NCI-H82 (cell line): ENCODE measurements at regions not wholly inside any gene's neighbourhood (a gene's known extent, or its start where the extent isn't known, plus 50 kb on each side); places are given as distances from the start of the nearest gene placed in this dataset.

ENCODE experiments used
- DNase-seq: peaks from one replicate; lab custom pipeline; 2025; lab: John Stamatoyannopoulos, UW

DNA sequence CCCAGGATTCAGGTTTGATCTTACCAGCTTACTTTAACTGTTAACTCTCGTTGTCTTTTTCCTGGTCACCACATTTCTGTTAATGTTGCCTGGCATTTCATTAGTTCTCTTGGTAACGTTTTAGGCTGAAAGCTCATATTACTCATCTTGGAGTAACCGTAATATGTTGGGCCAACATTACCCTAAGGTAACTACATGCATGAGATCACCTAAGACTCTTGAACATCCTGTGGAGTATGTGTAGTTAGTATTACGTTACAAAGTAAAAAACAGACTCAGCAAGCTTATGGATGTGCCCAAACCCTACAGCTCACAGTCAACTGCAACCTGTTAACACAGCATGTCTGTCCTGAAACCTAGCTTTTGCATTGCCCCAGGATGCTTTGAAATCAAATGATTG lies 203.3 kb upstream of the HS3ST1 start:
- DNase-seq: no peak

DNA sequence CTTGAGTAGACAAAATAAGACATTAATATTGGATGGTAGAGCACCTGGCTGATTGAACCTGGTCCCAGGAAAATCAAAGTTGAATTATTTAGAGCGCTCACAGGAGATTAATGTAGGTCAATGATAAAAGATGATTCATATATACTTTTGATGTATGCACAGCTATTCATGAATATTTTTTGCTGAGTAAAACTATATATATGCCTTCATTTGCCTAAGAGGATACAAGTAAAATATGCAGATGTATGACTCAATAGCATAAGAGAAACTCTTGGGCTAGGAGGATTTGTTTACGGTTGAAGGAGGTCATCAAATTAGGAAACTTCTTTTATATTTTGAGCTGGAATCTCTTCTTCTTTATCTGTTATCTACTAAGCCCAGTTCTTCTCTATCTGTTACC lies 202.7 kb upstream of the HS3ST1 start:
- no peak for DNase-seq

DNA sequence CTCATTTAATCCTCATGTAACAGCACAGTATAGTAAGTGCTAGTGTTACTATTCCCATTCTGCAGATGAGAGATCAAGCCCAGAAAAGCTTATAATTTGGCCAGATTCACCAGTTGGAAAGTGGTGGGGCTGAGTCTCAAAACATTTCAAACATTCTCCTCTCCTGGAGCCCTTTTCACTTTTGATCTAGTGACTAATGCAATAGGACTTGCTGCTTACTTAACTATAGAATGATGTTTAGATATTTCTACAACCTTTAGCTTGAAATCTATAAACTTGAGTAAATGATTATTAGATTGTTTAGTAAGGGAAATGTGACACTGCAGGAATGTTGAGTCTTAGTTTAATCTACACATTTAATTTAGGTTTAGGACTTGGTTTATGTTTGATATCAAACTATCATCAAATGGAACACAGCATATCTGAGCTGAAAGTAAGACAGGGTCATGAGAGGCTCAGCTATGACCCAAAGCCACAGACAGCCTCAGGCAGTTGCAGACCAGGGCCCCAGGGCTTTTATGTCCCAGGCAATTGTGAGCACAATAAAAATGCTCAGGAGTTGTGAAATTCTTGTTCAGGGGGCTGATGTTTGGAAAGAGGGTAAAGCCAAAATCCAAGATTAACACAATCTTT lies 199.5 kb upstream of the HS3ST1 start:
- no peak for DNase-seq

DNA sequence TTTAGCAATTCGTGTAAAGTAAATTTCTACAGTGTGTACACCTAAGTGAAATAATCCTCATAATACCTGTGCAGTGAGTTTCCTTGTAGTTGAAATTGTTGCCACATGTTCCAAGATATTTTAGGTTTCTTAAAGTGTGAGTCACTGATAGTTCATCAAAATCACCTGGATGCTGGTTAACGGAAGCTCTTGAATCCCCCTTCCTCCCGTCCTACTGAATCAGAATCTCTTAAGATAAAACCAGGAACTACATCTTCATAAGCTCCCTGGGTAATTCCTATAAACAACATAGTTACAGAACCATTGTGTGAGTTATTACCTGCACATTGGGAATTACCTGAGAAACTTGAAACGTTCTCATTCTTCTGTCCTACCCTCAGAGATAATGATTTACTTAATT lies 197.4 kb upstream of the HS3ST1 start:
- no peak for DNase-seq

DNA sequence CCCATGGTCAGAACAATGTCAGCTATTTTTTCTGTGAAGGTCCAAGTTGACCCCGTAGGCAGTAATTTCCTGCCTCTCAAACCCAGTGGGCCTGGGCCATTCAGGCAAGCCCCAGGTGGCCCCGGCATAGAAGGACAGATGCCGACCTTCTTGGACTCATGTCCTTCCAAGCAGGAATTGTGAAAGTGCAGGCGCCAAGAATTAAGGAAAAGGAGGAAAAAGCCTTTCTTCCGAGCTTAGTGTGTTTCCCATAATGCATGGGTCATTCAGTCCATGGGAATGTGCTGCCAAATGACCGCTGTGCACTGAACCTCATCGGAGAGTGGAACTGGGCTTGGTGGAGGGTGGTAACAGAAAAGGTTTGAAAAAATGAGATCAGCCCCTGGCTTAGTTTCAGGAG lies 196.5 kb upstream of the HS3ST1 start:
- no peak for DNase-seq

DNA sequence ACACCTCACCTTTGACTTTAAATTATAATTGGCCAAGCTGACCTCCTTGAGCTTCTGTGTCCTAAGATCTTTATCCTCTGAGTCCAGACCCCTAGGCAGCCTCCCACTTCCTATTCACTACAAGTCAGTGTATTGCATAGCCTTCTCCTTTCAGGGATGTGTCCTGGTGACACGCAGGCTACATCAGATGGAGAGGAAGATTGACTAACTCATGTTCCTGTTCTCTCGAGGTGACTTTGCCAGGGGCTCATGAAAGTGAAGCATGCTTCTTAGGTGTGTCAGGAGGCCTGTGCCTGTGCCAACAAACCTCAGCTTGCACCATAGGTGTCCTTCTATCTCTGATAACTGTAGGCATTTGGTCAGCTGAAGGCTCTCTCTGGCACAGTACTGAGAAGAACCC lies 195.7 kb upstream of the HS3ST1 start:
- DNase-seq: no peak

DNA sequence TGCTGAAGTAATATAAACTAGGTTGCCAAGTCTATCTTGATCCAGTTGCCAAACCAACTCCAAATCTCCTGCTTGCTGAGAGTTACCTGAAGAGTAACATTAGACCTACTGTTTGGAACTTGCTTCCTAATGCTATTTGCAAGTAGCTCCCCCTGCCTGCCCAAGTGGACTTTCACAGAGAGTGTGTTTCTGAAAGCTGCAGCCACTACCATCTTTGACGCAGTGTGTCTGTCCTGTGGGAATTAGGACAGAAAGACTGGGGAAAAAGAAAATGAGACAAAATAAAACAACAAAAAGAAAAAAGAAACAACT lies 195.0 kb upstream of the HS3ST1 start:
- DNase-seq: no peak

DNA sequence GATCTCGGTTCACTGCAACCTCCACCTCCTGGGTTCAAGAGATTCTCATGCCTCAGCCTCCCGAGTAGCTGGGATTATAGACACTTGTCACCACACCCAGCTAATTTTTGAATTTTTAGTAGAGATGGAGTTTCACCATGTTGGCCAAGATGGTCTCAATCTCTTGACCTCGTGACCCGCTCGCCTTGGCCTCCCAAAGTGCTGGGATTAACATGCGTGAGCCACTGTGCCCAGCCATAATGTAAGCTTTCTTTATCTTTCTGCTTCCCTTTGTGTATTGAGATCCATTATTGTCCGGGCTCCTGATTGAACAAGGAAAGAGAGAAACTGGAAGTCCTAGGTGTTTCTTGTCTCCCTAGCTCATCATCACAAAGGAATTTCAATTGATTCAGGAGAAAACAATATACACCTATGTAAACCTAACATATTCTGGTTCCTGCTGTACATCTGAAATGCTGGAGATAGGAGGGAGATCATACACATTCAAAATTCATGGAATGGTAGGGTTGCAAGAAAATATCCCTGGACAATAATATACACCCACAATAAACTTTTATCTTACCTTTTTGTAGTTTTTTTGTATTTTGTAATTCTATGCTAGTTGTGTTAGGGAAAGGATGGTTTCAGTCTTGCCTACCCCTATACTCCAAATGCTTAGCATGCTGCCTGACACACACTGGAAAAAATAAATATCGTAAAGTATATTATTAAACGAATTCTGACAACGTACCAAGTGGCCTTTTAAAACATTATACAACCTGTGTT lies 194.4 kb upstream of the HS3ST1 start:
- DNase-seq: no peak

DNA sequence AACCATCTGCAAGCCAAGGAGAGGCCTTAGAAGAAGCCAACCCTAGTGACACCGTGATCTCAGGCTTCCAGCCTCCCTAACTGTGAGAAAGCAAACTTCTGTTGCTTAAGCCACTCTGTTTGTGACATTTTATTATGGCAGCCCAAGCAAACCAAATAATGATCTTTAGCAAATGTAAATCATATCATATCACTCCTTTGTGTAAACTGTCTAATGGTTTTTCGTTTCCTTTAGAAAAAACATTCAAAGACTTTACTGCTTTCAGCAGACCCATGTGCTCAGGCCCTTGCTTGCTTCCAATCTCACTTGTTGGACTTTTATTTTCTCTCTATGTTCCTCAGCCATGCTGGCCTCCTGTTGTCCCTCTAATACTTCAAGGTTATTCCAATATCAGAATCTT lies 192.2 kb upstream of the HS3ST1 start:
- DNase-seq: no peak

DNA sequence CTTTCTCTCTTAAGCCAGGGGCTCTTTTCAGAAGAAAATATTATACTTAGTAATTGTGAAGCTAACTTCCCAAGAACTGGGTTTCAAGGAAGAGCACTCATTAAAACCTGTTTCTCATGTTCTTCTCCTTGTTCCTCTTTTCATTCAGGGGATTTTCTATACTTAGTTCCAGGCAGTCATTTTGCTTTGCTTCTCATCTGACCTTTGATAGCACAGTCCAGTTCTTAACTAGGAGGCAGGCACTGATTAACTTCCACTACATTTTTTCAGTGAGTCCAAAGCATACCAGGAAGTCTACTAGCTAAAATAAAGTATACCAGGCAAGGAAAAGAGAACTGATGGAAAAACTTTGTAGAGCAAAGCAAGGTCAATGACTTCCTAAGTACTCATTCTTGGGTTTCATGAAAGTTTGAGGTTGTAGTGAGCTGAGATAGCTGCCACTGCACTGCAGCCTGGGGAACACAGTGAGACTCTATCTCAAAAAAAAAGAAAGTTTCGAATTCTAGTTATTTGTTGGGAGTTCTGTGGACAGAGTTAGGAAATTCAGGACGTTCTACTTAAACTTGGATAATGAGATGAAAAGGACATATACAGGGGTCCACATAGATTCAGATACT lies 190.1 kb upstream of the HS3ST1 start:
- DNase-seq: no peak

DNA sequence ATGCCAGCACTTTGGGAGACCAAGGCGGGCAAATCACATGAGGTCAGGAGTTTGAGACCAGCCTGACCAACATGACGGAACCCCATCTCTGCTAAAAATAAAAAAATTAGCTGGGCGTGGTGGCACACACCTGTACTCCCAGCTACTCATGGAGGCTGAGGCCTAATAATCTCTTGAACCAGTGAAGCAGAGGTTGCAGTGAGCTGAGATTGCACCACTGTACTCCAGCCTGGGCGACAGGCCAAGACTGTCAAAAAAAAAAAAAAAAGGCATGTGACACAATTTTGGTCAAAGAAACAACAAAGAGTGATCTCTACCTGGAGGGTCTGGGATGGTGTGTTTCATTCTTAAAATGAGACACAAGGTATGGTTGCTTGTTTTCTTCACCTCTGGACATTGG lies 188.2 kb upstream of the HS3ST1 start:
- DNase-seq: no peak

DNA sequence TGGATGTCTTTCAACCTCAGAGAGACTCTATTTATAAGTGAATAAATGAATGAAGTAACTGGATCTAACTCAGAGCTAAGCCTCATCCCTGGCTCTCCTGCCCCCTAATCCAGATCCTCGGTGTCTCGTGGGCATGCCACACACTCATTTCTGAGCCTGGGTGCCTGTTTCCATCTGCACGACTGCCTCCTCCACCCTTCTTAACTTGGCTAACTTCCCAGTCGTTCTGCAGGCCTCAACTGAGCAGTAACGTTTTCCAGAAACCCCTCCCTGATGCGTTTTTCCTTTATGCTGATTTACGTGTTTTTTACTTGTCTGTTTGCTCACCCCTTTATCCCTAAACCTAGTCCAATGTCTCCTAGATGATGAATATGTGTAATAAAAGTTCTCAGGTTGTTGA lies 186.9 kb upstream of the HS3ST1 start:
- no peak for DNase-seq

DNA sequence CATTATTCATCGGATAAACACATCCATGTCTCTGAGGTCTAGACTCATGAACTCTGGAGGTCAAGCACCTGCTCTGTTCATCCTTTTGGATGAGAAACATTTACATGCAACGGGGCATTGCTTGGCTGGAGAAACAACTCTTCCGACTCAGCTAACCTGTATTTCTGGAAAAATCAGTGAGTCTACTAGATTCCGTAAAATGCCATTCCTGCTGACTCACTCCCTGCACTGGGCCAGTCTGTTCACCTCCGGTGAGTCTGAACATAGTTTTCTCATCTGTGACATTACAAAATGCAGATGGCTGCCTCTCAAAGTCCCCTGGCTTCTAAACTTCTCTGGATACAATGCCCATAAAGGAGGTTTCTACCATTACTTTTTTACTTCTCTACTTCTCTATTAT lies 185.7 kb upstream of the HS3ST1 start:
- no peak for DNase-seq

DNA sequence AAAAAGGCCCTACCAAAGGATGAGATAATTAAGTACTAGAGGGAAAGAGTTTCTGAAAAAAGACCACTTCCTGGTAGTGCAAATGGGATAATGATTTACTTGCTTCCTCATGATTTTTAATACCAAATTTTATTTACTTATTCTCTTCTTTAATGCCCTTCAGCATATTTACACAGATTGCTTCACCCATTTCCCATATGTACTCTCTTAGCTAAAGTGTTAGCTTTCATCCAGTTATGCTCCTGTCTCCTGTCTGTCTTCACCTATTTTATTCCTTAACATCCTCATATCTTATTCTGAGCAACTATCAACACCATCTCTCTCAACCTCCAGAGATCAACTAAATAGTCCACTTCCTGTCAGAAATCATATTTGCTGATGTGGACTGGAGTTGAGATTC lies 183.2 kb upstream of the HS3ST1 start:
- DNase-seq: no peak

DNA sequence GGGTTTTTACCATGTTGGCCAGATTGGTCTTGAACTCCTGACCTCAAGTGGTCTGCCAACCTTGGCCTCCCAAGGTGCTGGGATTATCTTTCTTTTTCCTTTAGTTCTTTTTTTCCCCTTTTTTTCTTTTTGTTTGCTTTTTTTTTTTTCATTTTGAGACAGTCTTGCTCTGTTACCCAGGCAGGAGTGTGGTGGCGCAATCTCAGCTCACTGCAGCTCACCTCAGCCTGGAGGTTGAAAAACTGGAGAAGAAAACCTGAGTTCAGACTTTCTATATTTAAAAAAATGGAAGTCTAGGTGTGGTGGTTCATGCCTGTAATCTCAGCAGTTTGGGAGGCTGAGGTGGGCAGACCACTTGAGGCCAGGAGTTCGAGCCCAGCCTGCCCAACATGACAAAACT lies 181.1 kb upstream of the HS3ST1 start:
- no peak for DNase-seq

DNA sequence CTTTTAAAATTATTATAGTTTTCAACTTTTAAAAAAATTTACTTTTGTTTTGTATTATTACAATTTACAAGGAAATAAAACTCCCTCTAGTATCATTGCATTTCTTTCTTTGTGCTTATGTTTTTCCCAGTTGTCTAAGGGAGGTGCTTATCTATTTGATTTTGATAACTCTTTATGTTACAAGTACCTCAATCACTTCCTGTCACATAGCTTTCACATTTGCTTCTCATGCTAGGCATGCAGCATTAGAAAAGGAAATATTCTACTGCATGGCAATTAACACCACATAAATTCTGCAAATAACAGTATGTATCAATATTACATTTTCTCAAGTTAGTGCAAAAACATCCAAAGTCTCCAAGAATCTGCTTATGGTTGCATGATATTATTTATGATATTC lies 180.3 kb upstream of the HS3ST1 start:
- no peak for DNase-seq

DNA sequence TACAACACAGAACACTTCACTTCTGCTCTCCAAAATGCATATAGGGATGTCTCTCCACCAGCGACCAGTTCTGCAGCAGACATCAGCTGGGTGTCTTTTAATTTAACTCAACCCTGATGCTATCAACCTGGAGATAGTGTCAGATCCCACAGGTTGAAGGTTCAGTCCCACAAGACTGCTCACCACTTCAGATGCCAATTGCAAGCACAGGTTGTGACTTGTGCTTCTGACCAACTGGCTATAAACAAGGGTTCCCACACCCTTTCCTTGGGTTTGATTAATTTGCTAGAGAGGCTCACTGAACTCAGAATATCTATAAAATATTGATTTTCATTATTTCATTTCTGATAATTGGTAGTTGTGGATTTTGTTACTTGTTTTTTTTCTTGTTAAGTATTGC lies 177.4 kb upstream of the HS3ST1 start:
- no peak for DNase-seq

DNA sequence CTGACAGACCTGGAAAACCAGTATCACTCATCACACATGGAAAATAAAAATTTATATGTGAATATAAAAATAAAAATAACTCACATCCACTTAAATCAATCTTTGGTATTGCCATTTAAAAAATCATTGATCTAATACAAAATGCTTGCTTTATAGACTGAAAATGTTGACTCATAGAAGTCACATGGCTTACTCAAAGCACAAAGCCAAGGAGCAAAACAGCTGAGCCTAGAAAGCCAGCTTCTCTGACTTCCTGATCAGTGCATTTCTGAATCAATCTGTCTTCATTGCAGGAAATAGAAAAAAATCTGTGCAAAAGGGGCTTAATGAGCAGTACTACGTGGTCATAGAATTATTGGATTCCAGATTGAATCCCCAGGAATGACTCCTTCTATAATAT lies 176.9 kb upstream of the HS3ST1 start:
- no peak for DNase-seq

DNA sequence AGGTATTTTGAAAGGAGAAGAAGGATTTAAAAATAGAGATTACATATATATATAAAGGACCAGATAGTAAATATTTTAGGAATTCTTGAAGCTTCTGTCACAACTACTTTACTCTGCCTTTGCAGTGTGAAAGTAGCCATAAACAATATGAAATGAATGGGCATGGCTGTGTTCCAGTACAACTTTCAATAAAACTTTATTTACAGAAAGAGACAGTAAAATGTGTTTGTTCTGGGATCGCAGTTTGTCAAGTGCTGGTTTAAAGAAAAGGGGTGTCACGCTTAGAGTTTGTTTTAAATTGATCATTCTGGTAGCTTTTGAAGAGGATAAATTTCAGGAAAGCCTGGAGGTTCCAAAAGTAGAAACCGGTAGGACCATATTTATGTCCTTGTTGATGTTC lies 176.1 kb upstream of the HS3ST1 start:
- no peak for DNase-seq

DNA sequence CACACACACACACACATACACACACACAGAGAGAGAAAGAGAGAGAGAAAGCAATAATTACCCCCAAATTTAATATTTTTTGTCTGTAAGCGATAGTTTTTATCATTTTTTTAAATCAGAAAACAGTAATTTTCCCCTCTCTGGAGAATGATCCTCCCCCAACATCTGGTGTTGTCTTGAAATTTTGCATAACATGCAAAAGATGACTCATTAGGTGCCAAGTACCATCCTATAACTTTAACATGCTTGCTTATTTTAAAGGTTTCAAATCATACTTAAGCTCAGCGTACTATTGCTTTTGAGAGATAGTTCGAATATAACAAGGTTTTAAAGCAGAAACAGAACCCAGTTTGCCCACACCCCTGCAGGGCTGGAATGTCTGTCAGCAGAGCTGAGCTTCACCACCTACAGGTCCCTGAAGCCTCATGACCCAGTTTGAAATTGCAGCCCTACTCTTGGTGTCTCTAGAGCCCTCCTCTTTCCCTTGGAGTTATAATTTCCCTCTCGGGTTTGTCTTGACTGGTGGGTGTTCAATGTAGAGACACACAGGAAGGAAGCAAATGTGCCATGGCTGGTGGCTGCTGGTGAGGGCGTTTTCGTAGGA lies 175.0 kb upstream of the HS3ST1 start:
- no peak for DNase-seq

DNA sequence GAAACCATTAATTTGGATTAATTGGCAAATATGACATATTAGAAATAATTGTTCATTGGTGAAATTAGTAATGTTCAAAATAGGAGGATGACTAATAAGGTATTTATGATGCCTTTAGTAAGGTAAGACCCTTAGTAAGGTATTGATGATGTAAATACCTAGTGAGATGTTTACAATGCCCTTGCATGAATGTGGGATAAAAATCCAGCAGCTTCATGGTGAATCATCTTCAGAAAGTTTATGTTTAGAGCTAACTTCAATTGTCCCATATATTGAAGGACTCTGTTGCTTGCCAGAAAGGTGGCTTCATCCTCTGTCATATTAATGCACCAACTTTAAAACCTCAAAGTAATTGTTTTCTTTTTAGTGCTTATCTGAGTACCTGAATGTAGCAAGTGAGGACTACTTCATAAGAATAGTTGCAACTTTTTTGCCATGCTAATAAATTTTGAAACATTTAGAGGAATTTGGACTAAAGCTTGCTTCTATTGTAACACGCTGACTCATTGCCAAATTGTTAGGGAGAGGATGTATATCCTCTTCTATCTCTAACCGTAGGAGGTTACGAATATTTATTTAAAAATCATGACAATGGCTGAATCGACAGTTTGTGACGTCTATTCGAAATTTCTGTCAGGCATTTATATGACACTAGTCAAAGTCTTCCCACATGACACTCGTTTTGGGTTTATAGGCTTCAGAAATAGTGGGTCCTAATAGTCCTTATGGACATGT lies 174.1 kb upstream of the HS3ST1 start:
- no peak for DNase-seq

DNA sequence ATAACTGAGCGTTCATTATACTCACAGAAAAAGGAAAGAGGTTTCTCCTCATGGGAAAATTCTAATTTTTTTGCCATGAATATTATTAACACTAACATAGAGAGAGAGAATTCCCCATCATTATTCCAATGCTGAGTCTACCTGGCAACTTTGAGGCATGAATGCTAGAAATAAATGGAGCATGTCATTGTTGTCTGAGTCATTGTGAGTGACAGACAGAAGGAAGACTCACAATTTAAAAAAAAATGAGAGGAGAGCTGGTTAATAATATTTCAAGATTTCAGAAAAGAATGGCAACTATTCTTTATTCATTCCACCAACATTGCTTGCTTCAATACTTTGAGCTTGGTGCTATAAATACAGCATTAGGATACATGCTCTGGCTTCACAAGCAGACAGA lies 170.4 kb upstream of the HS3ST1 start:
- no peak for DNase-seq

DNA sequence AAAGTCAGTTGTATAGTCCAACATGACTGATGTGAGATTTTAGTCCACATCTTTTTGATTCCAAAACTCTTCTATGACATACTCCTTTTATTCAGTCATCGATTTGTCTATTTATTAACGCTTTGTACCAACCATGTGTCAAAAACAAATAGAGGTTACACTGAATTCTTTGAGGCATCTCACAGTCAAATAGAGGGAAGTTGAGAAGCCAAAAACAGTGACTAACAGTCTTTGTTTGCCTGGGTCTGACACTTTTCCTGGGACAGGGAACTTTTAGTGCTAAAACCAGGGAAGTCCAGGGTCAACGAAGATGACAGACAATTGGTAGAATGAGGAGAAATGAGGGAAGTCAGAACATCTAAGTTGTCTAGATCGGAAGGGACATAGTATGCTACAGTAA lies 169.9 kb upstream of the HS3ST1 start:
- no peak for DNase-seq
